Skeletal muscle cell (primary cell): ENCODE measurements at regions not wholly inside any gene's neighbourhood (a gene's known extent, or its start where the extent isn't known, plus 50 kb on each side); places are given as distances from the start of the nearest gene placed in this dataset.
A peak's percentile ranks its signal among the peaks of the same experiment; 100 is the strongest.
"Not testable (repeated sequence)": the region's sequence is repeated elsewhere in the genome, so short reads cannot be mapped to it uniquely, and the experiment has no call there.

Source experiments
- DNase-seq: peaks from one replicate; pipeline ENCODE4 v3.0.0-alpha.2; 2010; ENCODE audit warnings: low read depth
- H3K4me3 ChIP-seq: 2 replicates; pipeline ENCODE4 v1.5.1; 2011; ENCODE audit warnings: low read depth, mild to moderate bottlenecking, control low read depth, low read length, moderate library complexity

GRCh38 chr21:21963911-21964310, 965.7 kb downstream of the NCAM2 start:
- no peak overlapping the region for H3K4me3 ChIP-seq
- no peak for DNase-seq

GRCh38 chr21:21968810-21969209, 970.6 kb downstream of the NCAM2 start:
- no peak for DNase-seq
- H3K4me3 ChIP-seq: no peak overlapping the region

GRCh38 chr21:21969211-21969610, 971.0 kb downstream of the NCAM2 start:
- H3K4me3 ChIP-seq: no peak overlapping the region
- no peak for DNase-seq

GRCh38 chr21:21971384-21971783, 973.2 kb downstream of the NCAM2 start:
- DNase-seq: no peak

GRCh38 chr21:21973806-21974205, 975.6 kb downstream of the NCAM2 start:
- no peak for DNase-seq
- no peak overlapping the region for H3K4me3 ChIP-seq

More at GRCh38 chr21:21971384-21971783, 973.2 kb downstream of the NCAM2 start:
- H3K4me3 ChIP-seq: no peak overlapping the region

GRCh38 chr21:21996891-21997290, 998.7 kb downstream of the NCAM2 start:
- DNase-seq: no peak
- no peak overlapping the region for H3K4me3 ChIP-seq

- DNase-seq: no peak
- no peak overlapping the region for H3K4me3 ChIP-seq
Observed at GRCh38 chr21:21997390-21998333, 999.5 kb downstream of the NCAM2 start.

GRCh38 chr21:22019766-22020165, 1021.6 kb downstream of the NCAM2 start:
- DNase-seq: peak; percentile 6
- no peak overlapping the region for H3K4me3 ChIP-seq

GRCh38 chr21:22020221-22020620, 1022.0 kb downstream of the NCAM2 start:
- DNase-seq: no peak
- H3K4me3 ChIP-seq: no peak overlapping the region

GRCh38 chr21:22023896-22024295, 1025.7 kb downstream of the NCAM2 start:
- not testable (repeated sequence) for DNase-seq, H3K4me3 ChIP-seq

- no peak overlapping the region for H3K4me3 ChIP-seq
- no peak for DNase-seq
Observed at GRCh38 chr21:22044431-22044830, 1046.2 kb downstream of the NCAM2 start.

- DNase-seq: no peak
- H3K4me3 ChIP-seq: no peak overlapping the region
Observed at GRCh38 chr21:22046576-22046975, 1048.4 kb downstream of the NCAM2 start.

GRCh38 chr21:22056904-22057303, 1058.7 kb downstream of the NCAM2 start:
- DNase-seq: no peak
- H3K4me3 ChIP-seq: no peak overlapping the region

- H3K4me3 ChIP-seq: no peak overlapping the region
- no peak for DNase-seq
Observed at GRCh38 chr21:22062472-22063139, 1064.4 kb downstream of the NCAM2 start.

GRCh38 chr21:22063140-22063539, 1064.9 kb downstream of the NCAM2 start:
- H3K4me3 ChIP-seq: no peak overlapping the region
- DNase-seq: no peak

- DNase-seq: no peak
- H3K4me3 ChIP-seq: no peak overlapping the region
Observed at GRCh38 chr21:22076471-22076870, 1078.3 kb downstream of the NCAM2 start.

GRCh38 chr21:22083899-22084298, 1085.7 kb downstream of the NCAM2 start:
- DNase-seq: no peak
- H3K4me3 ChIP-seq: no peak overlapping the region

GRCh38 chr21:22096314-22096713, 1098.1 kb downstream of the NCAM2 start:
- DNase-seq: no peak
- H3K4me3 ChIP-seq: no peak overlapping the region

GRCh38 chr21:22106720-22107410, 1108.7 kb downstream of the NCAM2 start:
- H3K4me3 ChIP-seq: no peak overlapping the region
- no peak for DNase-seq

GRCh38 chr21:22115746-22116145, 1117.5 kb downstream of the NCAM2 start:
- H3K4me3 ChIP-seq: no peak overlapping the region
- no peak for DNase-seq
